WTC11 (cell line): ENCODE measurements at regions not wholly inside any gene's neighbourhood (a gene's known extent, or its start where the extent isn't known, plus 50 kb on each side); places are given as distances from the start of the nearest gene placed in this dataset.

Experiments
- ATAC-seq: fragments of 200-7000 bp; cut with Tn5 transposase; 2 replicates; pipeline ENCODE4 v1.10.0; 2021; ENCODE audit warnings: mild to moderate bottlenecking, moderate library complexity
- CTCF ChIA-PET: fragments of 300-600 bp; sonication (Branson Sonifier 250); formaldehyde crosslinking; loops from one replicate; lab custom pipeline; 2021; ENCODE audit warnings: antibody characterized with exemption; lab: Charles Lee
- POLR2A ChIA-PET: fragments of 350-600 bp; sonication (Branson Sonifier 250); formaldehyde crosslinking; loops from one replicate; lab custom pipeline; 2021; ENCODE audit warnings: antibody characterized with exemption; lab: Charles Lee
- DNase-seq: peaks from one replicate; pipeline ENCODE4 v3.0.0; 2021; ENCODE audit warnings: low spot score
- H3K27ac Mint-ChIP-seq: 2 replicates; pipeline ENCODE4 v1.8.0; 2021; ENCODE audit warnings: mixed read lengths
- H3K27me3 Mint-ChIP-seq: 2 replicates; pipeline ENCODE4 v1.8.0; 2021; ENCODE audit warnings: low read depth, mild to moderate bottlenecking, moderate library complexity, mixed read lengths
- H3K36me3 Mint-ChIP-seq: 2 replicates; pipeline ENCODE4 v1.8.0; 2021; ENCODE audit warnings: mixed read lengths
- H3K4me1 Mint-ChIP-seq: 2 replicates; pipeline ENCODE4 v1.8.0; 2022; ENCODE audit warnings: mixed read lengths
- H3K4me3 Mint-ChIP-seq: 2 replicates; pipeline ENCODE4 v1.8.0; 2021; ENCODE audit warnings: mild to moderate bottlenecking, moderate library complexity, mixed read lengths
- H3K9me3 Mint-ChIP-seq: 2 replicates; pipeline ENCODE4 v1.8.0; 2021; ENCODE audit warnings: mixed read lengths
- AR ChIP-seq: fragments of 250-450 bp; sonication (Bioruptor Pico); IDR thresholded peaks from 2 replicates; pipeline ENCODE4 v1.9.0; 2021; ENCODE audit warnings: mild to moderate bottlenecking
- ATF3 ChIP-seq: sonication (generic); formaldehyde crosslinking; conservative IDR thresholded peaks from 2 replicates; pipeline ENCODE4 v1.8.1; 2022; ENCODE audit warnings: mild to moderate bottlenecking, missing genetic modification reagents
- ELF4 ChIP-seq: sonication (generic); formaldehyde crosslinking; IDR thresholded peaks from 2 replicates; pipeline ENCODE4 v1.8.1; 2022; ENCODE audit warnings: low read depth, mild to moderate bottlenecking, moderate library complexity, missing genetic modification reagents
- EMX1 ChIP-seq: fragments of 250-450 bp; sonication (Bioruptor Pico); IDR thresholded peaks from 2 replicates; pipeline ENCODE4 v1.8.0; 2021; ENCODE audit warnings: mild to moderate bottlenecking
- ETV6 ChIP-seq: sonication (generic); formaldehyde crosslinking; IDR thresholded peaks from 2 replicates; pipeline ENCODE4 v1.8.1; 2022; ENCODE audit warnings: mild to moderate bottlenecking, missing genetic modification reagents
- HMGA2 ChIP-seq: fragments of 250-450 bp; sonication (Bioruptor Pico); IDR thresholded peaks from 2 replicates; pipeline ENCODE4 v1.4.0; 2021; ENCODE audit warnings: mild to moderate bottlenecking, moderate library complexity
- MLX ChIP-seq: sonication (generic); formaldehyde crosslinking; IDR thresholded peaks from 2 replicates; pipeline ENCODE4 v1.8.1; 2023; ENCODE audit warnings: mild to moderate bottlenecking, missing genetic modification reagents, moderate library complexity
- NR2C2 ChIP-seq: sonication (generic); formaldehyde crosslinking; IDR thresholded peaks from 2 replicates; pipeline ENCODE4 v1.8.0; 2022; ENCODE audit warnings: mild to moderate bottlenecking, missing genetic modification reagents
- NR3C1 ChIP-seq: sonication (generic); formaldehyde crosslinking; conservative IDR thresholded peaks from 2 replicates; pipeline ENCODE4 v1.8.1; 2023; ENCODE audit warnings: low read depth, mild to moderate bottlenecking, missing genetic modification reagents
- STAT6 ChIP-seq: sonication (generic); formaldehyde crosslinking; conservative IDR thresholded peaks from 2 replicates; pipeline ENCODE4 v1.8.1; 2023; ENCODE audit warnings: mild to moderate bottlenecking, low read depth, missing genetic modification reagents, moderate library complexity
- ZNF121 ChIP-seq: sonication (generic); formaldehyde crosslinking; IDR thresholded peaks from 2 replicates; pipeline ENCODE4 v1.8.0; 2023; ENCODE audit warnings: missing genetic modification reagents
- ZNF416 ChIP-seq: fragments of 250-450 bp; sonication (Bioruptor Pico); IDR thresholded peaks from 2 replicates; pipeline ENCODE4 v1.9.0; 2021; ENCODE audit warnings: mild to moderate bottlenecking, inconsistent platforms
- ZNF532 ChIP-seq: fragments of 250-450 bp; sonication (Bioruptor Pico); IDR thresholded peaks from 2 replicates; pipeline ENCODE4 v1.9.0; 2021; ENCODE audit warnings: mild to moderate bottlenecking, borderline replicate concordance
- ZNF671 ChIP-seq: fragments of 250-450 bp; sonication (Bioruptor Pico); IDR thresholded peaks from 2 replicates; pipeline ENCODE4 v1.8.0; 2021; ENCODE audit warnings: mild to moderate bottlenecking
- TF ChIP-seq, protein P1 (sequence below): fragments of 250-450 bp; sonication (Bioruptor Pico); IDR thresholded peaks from 2 replicates; pipeline ENCODE4 v1.8.0; 2021; ENCODE audit warnings: mild to moderate bottlenecking
- TF ChIP-seq, protein P2 (sequence below): fragments of 200-600 bp; IDR thresholded peaks from 2 replicates; pipeline ENCODE4 v1.8.0; 2022; ENCODE audit warnings: antibody characterized with exemption

- ATAC-seq (no peak), DNase-seq (no peak)
- no peaks in the 10 kb centered on the region for H3K27me3 Mint-ChIP-seq
- no peaks in the 10 kb centered on the region for H3K36me3 Mint-ChIP-seq
- H3K27ac Mint-ChIP-seq: no peak overlapping the region
- peaks cover 6% of the 10 kb centered on the region for H3K4me1 Mint-ChIP-seq
- TF ChIP-seq ATF3 (CRISPR knock-in tag): no peak
- TF ChIP-seq STAT6 (CRISPR knock-in tag): no peak
- no peak for TF ChIP-seq HMGA2 (CRISPR knock-in tag)
- TF ChIP-seq ZNF416: no peak
- TF ChIP-seq NR3C1: no peak
- no peak for TF ChIP-seq ETV6
- TF ChIP-seq, protein P1, sequence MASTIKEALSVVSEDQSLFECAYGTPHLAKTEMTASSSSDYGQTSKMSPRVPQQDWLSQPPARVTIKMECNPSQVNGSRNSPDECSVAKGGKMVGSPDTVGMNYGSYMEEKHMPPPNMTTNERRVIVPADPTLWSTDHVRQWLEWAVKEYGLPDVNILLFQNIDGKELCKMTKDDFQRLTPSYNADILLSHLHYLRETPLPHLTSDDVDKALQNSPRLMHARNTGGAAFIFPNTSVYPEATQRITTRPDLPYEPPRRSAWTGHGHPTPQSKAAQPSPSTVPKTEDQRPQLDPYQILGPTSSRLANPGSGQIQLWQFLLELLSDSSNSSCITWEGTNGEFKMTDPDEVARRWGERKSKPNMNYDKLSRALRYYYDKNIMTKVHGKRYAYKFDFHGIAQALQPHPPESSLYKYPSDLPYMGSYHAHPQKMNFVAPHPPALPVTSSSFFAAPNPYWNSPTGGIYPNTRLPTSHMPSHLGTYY: no peak
- TF ChIP-seq EMX1 (CRISPR knock-in tag): no peak
- TF ChIP-seq ELF4: no peak
- no peak for TF ChIP-seq ZNF671 (CRISPR knock-in tag)
- no peak for TF ChIP-seq AR (CRISPR knock-in tag)
- no peak for TF ChIP-seq NR2C2 (CRISPR knock-in tag)
- TF ChIP-seq, protein P2, sequence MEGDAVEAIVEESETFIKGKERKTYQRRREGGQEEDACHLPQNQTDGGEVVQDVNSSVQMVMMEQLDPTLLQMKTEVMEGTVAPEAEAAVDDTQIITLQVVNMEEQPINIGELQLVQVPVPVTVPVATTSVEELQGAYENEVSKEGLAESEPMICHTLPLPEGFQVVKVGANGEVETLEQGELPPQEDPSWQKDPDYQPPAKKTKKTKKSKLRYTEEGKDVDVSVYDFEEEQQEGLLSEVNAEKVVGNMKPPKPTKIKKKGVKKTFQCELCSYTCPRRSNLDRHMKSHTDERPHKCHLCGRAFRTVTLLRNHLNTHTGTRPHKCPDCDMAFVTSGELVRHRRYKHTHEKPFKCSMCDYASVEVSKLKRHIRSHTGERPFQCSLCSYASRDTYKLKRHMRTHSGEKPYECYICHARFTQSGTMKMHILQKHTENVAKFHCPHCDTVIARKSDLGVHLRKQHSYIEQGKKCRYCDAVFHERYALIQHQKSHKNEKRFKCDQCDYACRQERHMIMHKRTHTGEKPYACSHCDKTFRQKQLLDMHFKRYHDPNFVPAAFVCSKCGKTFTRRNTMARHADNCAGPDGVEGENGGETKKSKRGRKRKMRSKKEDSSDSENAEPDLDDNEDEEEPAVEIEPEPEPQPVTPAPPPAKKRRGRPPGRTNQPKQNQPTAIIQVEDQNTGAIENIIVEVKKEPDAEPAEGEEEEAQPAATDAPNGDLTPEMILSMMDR: no peak
- no peak for TF ChIP-seq ZNF532
- no peak for TF ChIP-seq ZNF121
- no peak for TF ChIP-seq MLX (CRISPR knock-in tag)
- ChIA-PET POLR2A (no interaction called here), CTCF (interaction anchor here (0.6 to 2.2 kb wide), 2 partner anchors 10 to 627 kb away, joined by 5 to 8 read pairs; no protein-coding TSS in a partner anchor)
- H3K4me3 Mint-ChIP-seq: no peak overlapping the region
- H3K9me3 Mint-ChIP-seq: no peaks in the 10 kb centered on the region
Observed at GRCh38 chr2:137879121-137879520, 85.2 kb upstream of the HNMT start.
